H1 (cell line): ENCODE measurements at regions not wholly inside any gene's neighbourhood (a gene's known extent, or its start where the extent isn't known, plus 50 kb on each side); places are given as distances from the start of the nearest gene placed in this dataset.

Source experiments
- ATF2 ChIP-seq: IDR thresholded peaks from 2 replicates; pipeline ENCODE4 v1.6.1; 2012; ENCODE audit warnings: low read length, inconsistent platforms
- ATF3 ChIP-seq: IDR thresholded peaks from 2 replicates; pipeline ENCODE4 v1.6.1; 2011; ENCODE audit warnings: low read depth, mild to moderate bottlenecking, low read length; ENCODE audit not compliant: insufficient read depth
- BCL11A ChIP-seq, 2 experiments: IDR thresholded peaks; one replicate each; pipeline ENCODE4 v1.6.1; 2011; ENCODE audit warnings: low read depth in 2 of 2, low read length in 2 of 2, mild to moderate bottlenecking in 2 of 2
- EZH2 ChIP-seq: fragments of 200-600 bp; sonication (generic); IDR thresholded peaks from 2 replicates; pipeline ENCODE4 v1.7.1; 2012; ENCODE audit warnings: low read depth, mild to moderate bottlenecking, moderate library complexity, low read length, inconsistent platforms; ENCODE audit not compliant: severe bottlenecking
- JUN ChIP-seq: IDR thresholded peaks from 2 replicates; pipeline ENCODE4 v1.6.1; 2011; ENCODE audit warnings: low read depth, mild to moderate bottlenecking, improper control_type of control experiment, low read length
- KDM5A ChIP-seq: fragments of 200-600 bp; IDR thresholded peaks from 2 replicates; pipeline ENCODE4 v1.7.1; 2012; ENCODE audit warnings: mild to moderate bottlenecking, low read length, inconsistent platforms, mixed read lengths
- MAX ChIP-seq: IDR thresholded peaks from 2 replicates; pipeline ENCODE4 v1.6.1; 2012; ENCODE audit warnings: inconsistent platforms
- POLR2A ChIP-seq, 2 experiments: IDR thresholded peaks; 1 replicate in 1 of 2; 2 replicates in 1 of 2; pipeline ENCODE4 v1.6.1; 2011; ENCODE audit warnings: low read depth in 2 of 2, low read length in 2 of 2, mild to moderate bottlenecking in 2 of 2; ENCODE audit errors: control extremely low read depth in 1 of 2
- TAF1 ChIP-seq: IDR thresholded peaks from 2 replicates; pipeline ENCODE4 v1.6.1; 2011; ENCODE audit warnings: mild to moderate bottlenecking, low read depth, low read length
- TEAD4 ChIP-seq: IDR thresholded peaks from 2 replicates; pipeline ENCODE4 v1.6.1; 2012; ENCODE audit warnings: low read depth, low read length, inconsistent platforms, mixed read lengths

DNA sequence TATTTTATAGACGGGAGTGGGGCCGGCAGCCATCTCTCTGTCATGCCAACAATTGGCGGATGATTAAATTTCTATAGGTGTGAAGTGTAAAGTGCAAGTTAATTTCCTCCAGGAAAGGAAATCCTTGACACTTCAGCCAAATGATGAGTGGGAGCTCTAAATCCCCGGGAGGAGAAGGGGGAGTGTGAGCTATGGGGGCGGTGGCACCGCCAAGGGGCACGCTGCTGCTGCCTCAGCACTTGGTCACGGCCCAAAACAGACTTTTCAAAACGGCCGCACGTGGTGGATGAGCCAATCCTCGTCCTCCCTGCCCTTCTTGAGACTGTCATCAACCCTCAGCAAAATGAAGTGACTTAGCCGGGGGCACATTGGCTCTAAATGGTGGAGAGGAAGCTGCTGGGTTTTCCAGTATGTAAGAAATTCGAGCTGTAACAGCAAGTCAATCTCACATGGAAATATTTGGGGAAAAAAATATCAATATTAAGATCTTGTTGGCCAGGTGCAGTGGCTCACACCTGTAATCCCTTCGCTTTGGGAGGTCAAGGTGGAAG is 200.8 kb downstream of the TFCP2L1 start:
- TF ChIP-seq ATF3 (no peak), JUN (no peak), MAX (no peak), TAF1 (no peak), POLR2A (IDR thresholded peaks at IDR 0.05; ENCODE audit: control extremely low read depth in 1 of 2, low read depth in 2 of 2, low read length in 2 of 2) (no peak), BCL11A (IDR thresholded peaks at IDR 0.05; ENCODE audit: low read depth in 2 of 2, low read length in 2 of 2) (no peak), EZH2 (no peak), KDM5A (no peak), TEAD4 (no peak), ATF2 (no peak)
